B cell (primary cell): ENCODE measurements at regions not wholly inside any gene's neighbourhood (a gene's known extent, or its start where the extent isn't known, plus 50 kb on each side); places are given as distances from the start of the nearest gene placed in this dataset.

Experiments
- EZH2 ChIP-seq: IDR thresholded peaks from 2 replicates; pipeline ENCODE4 v1.6.1; 2012; ENCODE audit warnings: borderline replicate concordance, low read depth, mild to moderate bottlenecking, moderate library complexity, low read length; ENCODE audit not compliant: insufficient read depth, poor library complexity, severe bottlenecking
- TF ChIP-seq, protein P1 (sequence below): fragments of 200-600 bp; IDR thresholded peaks from one replicate; pipeline ENCODE4 v1.8.0; 2022; ENCODE audit warnings: antibody characterized with exemption, mild to moderate bottlenecking

DNA sequence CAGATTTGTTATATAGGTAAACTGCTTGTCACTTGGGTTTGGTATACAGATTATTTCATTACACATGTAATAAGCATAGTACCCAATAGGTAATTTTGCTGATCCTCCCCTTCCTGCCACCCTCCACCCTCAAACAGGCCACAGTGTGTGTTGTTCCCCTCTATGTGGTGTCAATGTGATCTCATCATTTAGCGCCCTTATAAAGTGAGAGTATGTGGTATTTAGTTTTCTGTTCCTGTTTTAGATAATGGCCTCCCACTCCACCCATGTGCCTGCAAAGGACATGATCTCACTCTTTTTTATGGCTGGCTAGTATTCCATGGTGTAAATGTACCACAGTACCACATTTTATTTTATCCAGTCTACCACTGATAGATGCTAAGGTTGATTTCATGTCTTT, 522.1 kb upstream of the LRRC7 start:
- TF ChIP-seq, protein P1, sequence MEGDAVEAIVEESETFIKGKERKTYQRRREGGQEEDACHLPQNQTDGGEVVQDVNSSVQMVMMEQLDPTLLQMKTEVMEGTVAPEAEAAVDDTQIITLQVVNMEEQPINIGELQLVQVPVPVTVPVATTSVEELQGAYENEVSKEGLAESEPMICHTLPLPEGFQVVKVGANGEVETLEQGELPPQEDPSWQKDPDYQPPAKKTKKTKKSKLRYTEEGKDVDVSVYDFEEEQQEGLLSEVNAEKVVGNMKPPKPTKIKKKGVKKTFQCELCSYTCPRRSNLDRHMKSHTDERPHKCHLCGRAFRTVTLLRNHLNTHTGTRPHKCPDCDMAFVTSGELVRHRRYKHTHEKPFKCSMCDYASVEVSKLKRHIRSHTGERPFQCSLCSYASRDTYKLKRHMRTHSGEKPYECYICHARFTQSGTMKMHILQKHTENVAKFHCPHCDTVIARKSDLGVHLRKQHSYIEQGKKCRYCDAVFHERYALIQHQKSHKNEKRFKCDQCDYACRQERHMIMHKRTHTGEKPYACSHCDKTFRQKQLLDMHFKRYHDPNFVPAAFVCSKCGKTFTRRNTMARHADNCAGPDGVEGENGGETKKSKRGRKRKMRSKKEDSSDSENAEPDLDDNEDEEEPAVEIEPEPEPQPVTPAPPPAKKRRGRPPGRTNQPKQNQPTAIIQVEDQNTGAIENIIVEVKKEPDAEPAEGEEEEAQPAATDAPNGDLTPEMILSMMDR: no peak
- no peak for TF ChIP-seq EZH2
